ENCODE measurements at regions not wholly inside any gene's neighbourhood (a gene's known extent, or its start where the extent isn't known, plus 50 kb on each side); places are given as distances from the start of the nearest gene placed in this dataset.

DNA sequence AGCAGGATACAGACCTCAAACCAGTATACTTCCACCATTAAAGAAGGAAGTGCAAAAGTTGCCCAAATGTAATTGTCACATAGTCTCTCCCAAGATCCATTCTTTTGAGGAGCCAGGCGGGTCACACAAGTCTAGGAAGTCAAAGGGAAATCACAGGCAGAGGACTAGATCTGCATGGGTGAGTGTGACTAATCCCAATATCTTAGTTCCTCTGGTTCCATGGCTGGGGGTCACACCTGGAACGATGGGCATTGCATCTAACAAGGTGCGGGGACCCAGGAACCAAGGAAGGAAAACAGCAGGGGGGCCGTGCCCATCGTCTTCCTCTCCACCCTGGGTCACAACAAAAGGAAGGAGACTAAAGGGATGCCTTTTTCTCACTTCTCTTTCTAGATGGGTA, 1138.8 kb downstream of the XPNPEP1 start:
- TF ChIP-seq CTCF (conservative IDR thresholded peaks at IDR 0.05 in 1 of 2, IDR thresholded peaks at IDR 0.05 in 1 of 2; ENCODE audit: low read depth in 1 of 2, low read length in 2 of 2) = no peak
- no peak for TF ChIP-seq EZH2 (IDR thresholded peaks at IDR 0.05; ENCODE audit: low read length, missing control alignments)

Data from fibroblast of lung (primary cell).